Right lobe of liver (tissue), 6 donors: ENCODE measurements at regions not wholly inside any gene's neighbourhood (a gene's known extent, or its start where the extent isn't known, plus 50 kb on each side); places are given as distances from the start of the nearest gene placed in this dataset.

ENCODE experiments used
- ATAC-seq, 4 donors: fragments of 200-7000 bp; cut with Tn5 transposase; one replicate each; pipeline ENCODE4 v1.9.1; 2020; ENCODE audit warnings: mild to moderate bottlenecking in 4 of 4, moderate library complexity in 4 of 4
- DNase-seq, 3 donors: peaks; one replicate each; pipeline ENCODE4 v3.0.0-alpha.2; 2020
- H3K27ac ChIP-seq, 3 donors: fragments of 200-600 bp; one replicate each; pipeline ENCODE4 v1.8.0; 2022
- H3K27me3 ChIP-seq, 2 donors: fragments of 200-600 bp; one replicate each; pipeline ENCODE4 v1.8.0; 2022
- H3K36me3 ChIP-seq, 4 donors: fragments of 200-600 bp; sonication (generic) in 1 of 4; one replicate each; pipeline versions ENCODE4 v1.5.1 to v1.8.0; 2017 to 2022; ENCODE audit warnings: control low read depth in 1 of 4
- H3K4me1 ChIP-seq, 4 donors: fragments of 200-600 bp; sonication (generic) in 1 of 4; one replicate each; pipeline versions ENCODE4 v1.5.1 to v1.8.0; 2017 to 2022; ENCODE audit warnings: control low read depth in 1 of 4
- H3K4me3 ChIP-seq, 3 donors: fragments of 200-600 bp; one replicate each; pipeline ENCODE4 v1.8.0; 2022
- H3K9me3 ChIP-seq, 4 donors: fragments of 200-600 bp; sonication (generic) in 1 of 4; one replicate each; pipeline versions ENCODE4 v1.5.1 to v1.8.0; 2017 to 2022; ENCODE audit warnings: control low read depth in 1 of 4
- POLR2A ChIP-seq: fragments of 450-650 bp; IDR thresholded peaks from one replicate; pipeline ENCODE4 v1.6.1; 2017; ENCODE audit warnings: antibody characterized with exemption, mild to moderate bottlenecking
- WGBS: methylation state at CpG from one replicate; pipeline ENCODE4 v1.1.6; 2018; ENCODE audit warnings: low coverage, low lambda C conversion rate; ENCODE audit not compliant: insufficient coverage; ENCODE audit errors: missing lambda C conversion rate; 5-methylcytosine and 5-hydroxymethylcytosine counted together
- intact Hi-C, 2 donors: fragments of 100-400 bp; cut with DNase I; formaldehyde crosslinking; loops; one replicate each; pipeline versions ENCODE4 v1.11.2 to v1.14.1; 2022
- TF ChIP-seq, protein P1 (sequence below), 4 donors: fragments of 200-600 bp in 3 of 4; fragments of 450-650 bp in 1 of 4; IDR thresholded peaks; one replicate each; pipeline versions ENCODE4 v1.5.1 to v1.8.0; 2016 to 2022; ENCODE audit warnings: antibody characterized with exemption in 4 of 4, mild to moderate bottlenecking in 2 of 4
- donor health status: DM: no; HTN: yes; CAD: no.
- donor health status: DM: no; HTN: no; CAD: no.
- donor health status: DM: no; HTN: no; CAD: no.
- donor health status: DM: no; HTN: yes; CAD: no.
- donor health status: DM: no; HTN: yes; CAD: no.

DNA sequence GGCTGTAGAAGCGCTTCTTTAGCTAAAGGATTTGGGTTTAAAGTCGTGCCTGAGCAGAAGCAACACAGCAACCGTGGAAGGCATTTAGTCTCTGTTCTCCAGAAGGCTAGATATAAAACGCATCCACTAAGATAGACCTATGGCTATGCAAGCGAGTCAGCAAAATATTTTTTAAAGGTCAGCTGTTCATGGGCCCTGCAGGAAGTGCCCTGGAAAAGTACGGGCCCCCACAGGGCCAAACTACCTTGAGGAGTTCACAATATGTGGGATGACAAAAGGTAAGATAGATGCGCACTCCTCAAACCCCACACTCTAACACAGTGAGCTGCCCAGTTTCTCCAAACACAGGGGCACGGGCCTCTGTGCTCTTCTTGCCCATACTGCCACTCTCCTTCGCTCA, 261.6 kb downstream of the VPS13C start:
- ATAC-seq = no peak
- no peak for DNase-seq
- H3K27ac ChIP-seq = no peak overlapping the region
- H3K9me3 ChIP-seq = no peaks in the 10 kb centered on the region
- intact Hi-C loops = no loop called here
- 37% methylated on average over 3 of the region's 9 CpGs for WGBS
- H3K36me3 ChIP-seq = no peaks in the 10 kb centered on the region
- H3K27me3 ChIP-seq = no peaks in the 10 kb centered on the region
- TF ChIP-seq, protein P1, sequence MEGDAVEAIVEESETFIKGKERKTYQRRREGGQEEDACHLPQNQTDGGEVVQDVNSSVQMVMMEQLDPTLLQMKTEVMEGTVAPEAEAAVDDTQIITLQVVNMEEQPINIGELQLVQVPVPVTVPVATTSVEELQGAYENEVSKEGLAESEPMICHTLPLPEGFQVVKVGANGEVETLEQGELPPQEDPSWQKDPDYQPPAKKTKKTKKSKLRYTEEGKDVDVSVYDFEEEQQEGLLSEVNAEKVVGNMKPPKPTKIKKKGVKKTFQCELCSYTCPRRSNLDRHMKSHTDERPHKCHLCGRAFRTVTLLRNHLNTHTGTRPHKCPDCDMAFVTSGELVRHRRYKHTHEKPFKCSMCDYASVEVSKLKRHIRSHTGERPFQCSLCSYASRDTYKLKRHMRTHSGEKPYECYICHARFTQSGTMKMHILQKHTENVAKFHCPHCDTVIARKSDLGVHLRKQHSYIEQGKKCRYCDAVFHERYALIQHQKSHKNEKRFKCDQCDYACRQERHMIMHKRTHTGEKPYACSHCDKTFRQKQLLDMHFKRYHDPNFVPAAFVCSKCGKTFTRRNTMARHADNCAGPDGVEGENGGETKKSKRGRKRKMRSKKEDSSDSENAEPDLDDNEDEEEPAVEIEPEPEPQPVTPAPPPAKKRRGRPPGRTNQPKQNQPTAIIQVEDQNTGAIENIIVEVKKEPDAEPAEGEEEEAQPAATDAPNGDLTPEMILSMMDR (IDR thresholded peaks at IDR 0.05) = no peak
- TF ChIP-seq POLR2A = no peak
- no peaks in the 10 kb centered on the region for H3K4me1 ChIP-seq
- H3K4me3 ChIP-seq = no peak overlapping the region

DNA sequence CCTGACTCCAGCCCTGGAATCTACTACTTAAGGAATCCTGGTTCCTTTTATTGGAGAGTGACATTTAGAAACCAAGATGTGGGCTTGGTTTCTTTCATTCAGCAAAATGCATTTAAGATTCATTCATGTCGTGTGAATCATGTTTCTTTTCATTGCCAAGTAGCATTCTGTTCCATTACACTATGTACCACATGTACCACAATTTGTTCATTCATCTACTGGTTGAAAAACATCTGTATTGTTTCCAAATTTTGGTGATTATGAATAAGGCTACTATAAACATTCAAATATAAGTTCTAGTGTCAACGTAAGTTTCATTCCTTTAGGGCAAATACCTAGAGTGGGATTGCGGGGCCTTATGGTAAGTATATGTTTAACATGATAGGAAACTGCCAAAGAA, 264.2 kb downstream of the VPS13C start:
- TF ChIP-seq POLR2A = no peak
- TF ChIP-seq, protein P1 (IDR thresholded peaks at IDR 0.05) = no peak
- H3K4me1 ChIP-seq = no peaks in the 10 kb centered on the region
- intact Hi-C loops = no loop called here
- H3K27me3 ChIP-seq = no peaks in the 10 kb centered on the region
- H3K9me3 ChIP-seq = no peaks in the 10 kb centered on the region
- no peak overlapping the region for H3K27ac ChIP-seq
- ATAC-seq (no peak), DNase-seq (no peak)
- 58% methylated on average over 3 of the region's 3 CpGs for WGBS
- H3K4me3 ChIP-seq = no peak overlapping the region
- H3K36me3 ChIP-seq = no peaks in the 10 kb centered on the region

DNA sequence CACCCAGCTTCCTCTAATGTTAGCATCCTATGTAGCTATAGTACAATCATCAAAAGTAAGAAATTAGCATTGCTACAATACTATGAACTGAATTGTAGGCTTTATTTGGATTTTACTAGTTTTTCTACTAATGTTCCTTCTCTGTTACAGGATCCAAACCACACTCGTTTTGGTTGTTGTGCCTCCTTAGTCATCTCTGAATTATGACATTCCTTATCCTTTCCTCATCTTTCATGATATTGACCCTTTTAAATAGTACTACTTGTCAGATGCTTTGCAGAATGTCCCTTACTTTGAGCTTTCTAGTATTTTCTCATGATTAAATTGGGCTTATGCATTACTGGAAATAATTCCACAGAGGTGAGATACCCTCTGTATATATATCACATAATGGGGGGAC, 265.4 kb downstream of the VPS13C start:
- DNase-seq (no peak), ATAC-seq (no peak)
- no peaks in the 10 kb centered on the region for H3K27me3 ChIP-seq
- H3K36me3 ChIP-seq = no peaks in the 10 kb centered on the region
- H3K4me3 ChIP-seq = no peak overlapping the region
- H3K27ac ChIP-seq = no peak overlapping the region
- TF ChIP-seq, protein P1 (IDR thresholded peaks at IDR 0.05) = no peak
- TF ChIP-seq POLR2A = no peak
- intact Hi-C loops = no loop called here
- H3K9me3 ChIP-seq = no peaks in the 10 kb centered on the region
- WGBS = 14% methylated on average over 1 of the region's 1 CpG
- H3K4me1 ChIP-seq = no peaks in the 10 kb centered on the region

DNA sequence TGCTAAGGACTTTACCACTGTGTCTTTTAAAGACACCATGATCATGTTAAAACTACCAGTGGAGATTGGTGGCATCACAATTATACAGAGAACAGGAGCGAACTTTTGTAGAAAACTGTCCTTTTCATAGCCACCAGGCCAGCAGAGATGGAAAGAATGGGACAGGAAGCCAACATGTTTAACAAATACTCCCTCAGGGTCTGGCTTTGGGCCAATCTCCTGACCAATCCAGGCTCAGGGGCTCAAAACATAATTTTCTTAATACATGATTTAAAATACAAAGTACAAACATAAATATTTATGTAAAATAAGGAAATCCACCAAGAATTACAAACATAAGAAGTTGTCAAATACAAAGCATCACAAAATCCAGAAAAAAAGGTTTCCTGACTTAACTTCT, 266.0 kb downstream of the VPS13C start:
- TF ChIP-seq POLR2A = no peak
- TF ChIP-seq, protein P1 (IDR thresholded peaks at IDR 0.05) = no peak
- DNase-seq = no peak
- ATAC-seq = no peak
- intact Hi-C loops = no loop called here
- 67% methylated on average over 1 of the region's 1 CpG for WGBS
- no peaks in the 10 kb centered on the region for H3K4me1 ChIP-seq
- no peaks in the 10 kb centered on the region for H3K27me3 ChIP-seq
- no peak overlapping the region for H3K27ac ChIP-seq
- H3K36me3 ChIP-seq = no peaks in the 10 kb centered on the region
- H3K9me3 ChIP-seq = no peaks in the 10 kb centered on the region
- no peak overlapping the region for H3K4me3 ChIP-seq

DNA sequence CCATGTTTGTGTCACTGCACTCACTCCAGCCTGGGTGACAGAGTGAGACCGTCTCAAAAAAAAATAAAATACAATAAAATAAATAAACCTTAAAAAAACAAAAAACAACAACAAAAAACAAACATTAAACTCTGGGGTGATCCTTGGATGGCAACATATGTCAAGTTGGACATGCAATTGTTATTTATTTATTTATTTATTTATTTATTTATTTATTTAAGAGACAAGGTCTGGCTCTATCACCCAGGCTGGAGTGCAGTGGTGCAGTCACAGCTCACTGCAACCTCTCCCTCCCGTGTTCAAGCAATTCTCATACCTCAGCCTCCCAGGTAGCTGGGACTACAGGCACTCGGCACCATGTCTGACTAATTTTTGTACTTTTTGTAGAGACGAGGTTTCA, 275.5 kb downstream of the VPS13C start:
- Histone ChIP-seq H3K27me3 (no peaks in the 10 kb centered on the region), H3K4me1 (no peaks in the 10 kb centered on the region), H3K4me3 (no peak overlapping the region), H3K9me3 (no peaks in the 10 kb centered on the region), H3K27ac (no peak overlapping the region), H3K36me3 (no peaks in the 10 kb centered on the region)
- no peak for DNase-seq
- no peak for TF ChIP-seq POLR2A
- TF ChIP-seq, protein P1 (IDR thresholded peaks at IDR 0.05) = no peak
- intact Hi-C loops = no loop called here
- no peak for ATAC-seq
- WGBS = 81% methylated on average over 4 of the region's 4 CpGs
